Right kidney (tissue), 1 donor: ENCODE measurements at regions not wholly inside any gene's neighbourhood (a gene's known extent, or its start where the extent isn't known, plus 50 kb on each side); places are given as distances from the start of the nearest gene placed in this dataset.
"Not testable (repeated sequence)": the region's sequence is repeated elsewhere in the genome, so short reads cannot be mapped to it uniquely, and the experiment has no call there.

Experiments
- DNase-seq: peaks from one replicate; pipeline ENCODE4 v3.0.0-alpha.2; 2016

DNA sequence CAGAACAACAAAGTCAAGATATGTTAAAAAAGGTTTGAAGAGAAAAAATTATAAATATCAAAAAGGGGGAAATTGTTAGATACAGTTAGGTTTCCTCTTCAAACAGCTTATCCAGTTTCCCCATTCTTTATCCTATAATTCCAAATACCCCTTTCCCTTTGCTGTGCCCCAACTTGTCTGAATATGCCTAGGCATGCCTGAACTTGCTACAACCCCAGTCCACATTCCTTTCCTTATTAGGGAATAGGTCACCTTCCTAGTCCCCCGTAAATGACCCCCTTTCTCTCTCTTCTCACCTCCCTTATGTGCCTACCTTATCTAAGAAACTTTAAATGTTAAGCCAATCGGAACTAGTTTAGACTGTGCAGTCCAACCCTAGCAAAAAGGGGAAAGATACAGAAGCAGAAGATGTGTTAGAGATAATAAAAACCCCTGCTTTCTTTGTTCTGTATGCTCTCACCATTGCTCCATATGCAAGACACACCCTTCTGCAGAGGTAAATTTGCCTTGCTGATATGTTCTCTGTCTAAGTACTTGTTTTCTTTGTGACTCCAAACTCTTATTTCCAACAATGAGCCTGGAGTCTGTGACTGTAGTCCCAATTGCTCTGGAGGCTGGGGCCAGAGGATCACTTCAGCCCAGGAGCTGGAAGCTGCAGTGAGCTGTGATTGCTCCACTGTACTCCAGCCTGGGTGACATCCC, 810.1 kb downstream of the PLA2G4A start:
- no peak for DNase-seq

DNA sequence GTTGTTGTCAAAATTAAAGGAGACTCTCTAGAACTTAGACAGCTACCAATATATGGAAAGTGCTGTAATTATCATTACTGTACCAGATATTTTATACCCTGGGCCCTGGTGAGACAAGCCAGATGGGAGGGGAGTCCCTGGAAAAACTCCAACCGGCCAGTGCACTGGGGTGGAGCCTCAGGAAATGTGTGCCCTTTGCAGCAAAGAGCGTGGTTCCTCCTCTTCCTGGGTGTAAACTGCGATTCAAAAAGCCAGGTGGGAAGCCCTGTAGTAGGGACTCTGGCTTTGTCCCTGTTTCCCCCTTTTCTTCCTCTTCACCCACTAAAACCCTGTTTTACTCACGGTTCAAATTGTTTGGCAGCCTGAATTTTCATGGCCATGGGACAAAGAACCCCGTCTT, 812.3 kb downstream of the PLA2G4A start:
- DNase-seq = no peak

DNA sequence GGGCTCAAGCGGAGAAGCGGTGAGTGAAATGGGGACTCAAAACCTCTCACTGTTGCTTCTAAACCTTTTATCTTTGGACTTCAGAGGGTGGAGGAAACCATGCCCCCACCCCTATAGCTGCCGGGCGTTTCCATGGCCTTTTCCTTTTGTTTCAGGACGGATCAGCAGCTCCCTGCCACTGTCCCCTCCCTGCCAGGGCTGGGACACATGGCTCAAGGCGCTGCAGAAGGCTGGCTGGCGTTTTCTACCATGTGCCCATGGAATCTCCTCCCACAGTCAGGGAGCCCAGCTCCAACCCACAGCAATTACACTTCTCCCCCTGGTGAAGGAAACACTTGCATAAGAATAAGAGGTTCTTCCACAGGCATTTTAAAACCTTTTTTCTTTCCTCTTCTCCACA, 812.7 kb downstream of the PLA2G4A start:
- no peak for DNase-seq

DNA sequence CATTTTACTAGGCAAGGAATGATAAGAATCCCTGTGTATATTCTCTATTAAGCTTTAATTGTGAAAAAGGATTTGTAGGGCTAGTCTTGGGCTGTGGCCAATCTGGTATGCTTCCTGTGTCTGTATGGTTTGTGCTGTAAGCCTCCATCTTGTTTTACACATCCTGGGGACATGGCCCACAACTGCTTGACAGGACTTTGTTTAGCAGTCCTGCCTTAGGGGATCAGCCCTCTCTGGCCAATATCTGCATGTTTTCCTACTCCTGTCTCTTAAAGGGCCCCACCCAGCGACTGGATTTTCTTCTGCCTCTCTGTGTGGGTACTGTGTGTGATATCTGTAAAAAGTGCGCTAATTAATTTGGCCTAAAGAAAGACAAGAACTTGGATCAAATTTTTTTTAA, 813.2 kb downstream of the PLA2G4A start:
- no peak for DNase-seq

DNA sequence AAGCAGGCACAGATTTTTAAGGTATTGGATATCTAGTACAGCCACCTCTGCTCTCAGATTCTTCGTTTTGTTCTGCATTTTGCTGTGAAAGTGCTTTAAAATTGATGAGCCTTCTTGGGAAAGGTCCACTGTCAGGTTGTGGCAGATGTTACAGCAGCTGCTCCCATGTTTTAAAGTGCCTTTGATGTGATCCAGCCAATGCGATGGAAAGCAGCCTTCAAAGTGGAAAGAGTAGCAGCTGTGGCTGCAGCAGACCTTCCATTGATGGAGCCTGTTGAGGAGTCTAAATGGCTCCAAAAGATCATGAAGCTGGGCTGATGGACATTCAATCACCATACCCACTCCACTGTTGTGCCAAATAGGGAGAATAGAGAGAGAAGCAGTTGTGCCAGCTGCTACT, 816.9 kb downstream of the PLA2G4A start:
- DNase-seq = no peak

DNA sequence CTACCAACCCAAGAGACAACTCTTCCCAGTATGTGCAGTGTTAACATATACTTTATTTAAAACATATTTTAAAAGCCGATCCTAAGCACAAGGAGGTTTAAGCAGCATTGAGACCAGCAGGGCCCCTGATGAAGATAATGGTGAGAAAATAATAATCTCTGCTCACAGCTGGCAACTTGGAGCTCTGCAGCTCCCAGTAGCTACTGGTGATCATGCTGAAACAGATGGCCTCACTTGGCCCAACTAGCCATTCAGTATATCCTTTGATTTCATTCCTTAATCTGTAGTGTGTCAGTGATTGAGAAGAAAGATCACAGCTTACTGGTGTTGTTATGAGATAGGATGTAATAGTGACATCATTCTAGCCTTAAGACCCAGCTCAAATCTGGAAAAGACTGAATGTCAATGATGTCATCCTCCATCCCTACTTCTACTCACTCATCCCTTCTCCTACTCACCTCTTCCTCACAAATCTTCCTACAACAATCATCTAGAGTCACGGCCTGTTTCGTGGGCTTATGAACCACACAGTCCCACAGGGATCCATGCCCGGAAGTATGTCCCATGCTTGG, 817.9 kb downstream of the PLA2G4A start:
- no peak for DNase-seq

DNA sequence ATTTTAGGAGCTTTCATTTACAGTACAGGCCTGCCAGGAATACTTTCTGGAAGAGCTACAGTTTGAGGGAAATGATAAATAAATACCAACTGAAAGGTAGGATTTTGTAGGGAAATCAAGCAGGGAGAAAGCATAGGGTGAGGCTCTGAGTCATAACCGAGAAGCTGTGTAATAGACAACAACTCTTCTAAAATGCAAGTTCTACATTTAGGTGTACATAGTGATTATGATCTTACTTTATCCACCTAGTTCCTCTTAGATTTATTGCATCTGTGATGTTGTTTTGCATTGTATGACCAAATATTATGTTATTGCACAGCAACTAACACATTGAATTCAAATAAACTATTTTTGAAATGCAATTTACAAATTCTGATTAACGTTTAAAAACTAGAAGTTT, 819.3 kb downstream of the PLA2G4A start:
- DNase-seq = no peak

DNA sequence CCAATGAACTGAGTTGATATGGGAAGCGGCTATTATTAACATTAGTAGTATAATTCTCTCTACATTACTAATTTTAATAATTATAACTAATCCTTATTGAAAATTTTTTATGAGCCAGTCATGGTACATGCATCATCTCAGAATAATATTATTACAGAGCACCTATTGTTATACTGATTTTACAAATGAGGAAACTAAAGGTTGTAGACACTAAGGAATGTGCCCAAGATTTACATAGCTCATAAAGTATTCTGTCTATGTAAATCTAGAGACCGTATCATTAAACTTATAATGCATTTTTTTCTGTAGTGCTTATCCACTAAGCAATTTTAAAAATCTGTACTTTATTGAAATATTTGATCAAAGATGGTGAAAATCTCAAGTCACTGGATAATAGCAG, 825.9 kb downstream of the PLA2G4A start:
- DNase-seq = no peak

DNA sequence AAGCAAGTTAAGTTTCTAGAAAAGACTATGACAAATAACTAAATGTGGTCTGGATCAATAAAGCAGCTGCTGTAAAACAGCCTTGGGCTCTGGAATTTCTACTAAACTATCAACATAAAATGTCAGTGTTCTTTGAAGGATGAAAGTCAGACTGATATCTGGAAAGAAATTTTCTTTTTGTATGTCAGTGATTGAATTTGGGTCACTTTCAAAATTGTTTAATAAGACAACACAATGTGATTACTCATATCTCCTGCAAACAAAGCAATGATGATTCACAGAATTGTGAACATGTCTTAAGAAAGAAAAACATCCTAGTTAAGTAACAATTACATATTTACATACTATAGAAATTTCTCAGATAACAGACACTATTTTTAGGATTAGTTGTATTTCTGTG, 826.4 kb downstream of the PLA2G4A start:
- no peak for DNase-seq

DNA sequence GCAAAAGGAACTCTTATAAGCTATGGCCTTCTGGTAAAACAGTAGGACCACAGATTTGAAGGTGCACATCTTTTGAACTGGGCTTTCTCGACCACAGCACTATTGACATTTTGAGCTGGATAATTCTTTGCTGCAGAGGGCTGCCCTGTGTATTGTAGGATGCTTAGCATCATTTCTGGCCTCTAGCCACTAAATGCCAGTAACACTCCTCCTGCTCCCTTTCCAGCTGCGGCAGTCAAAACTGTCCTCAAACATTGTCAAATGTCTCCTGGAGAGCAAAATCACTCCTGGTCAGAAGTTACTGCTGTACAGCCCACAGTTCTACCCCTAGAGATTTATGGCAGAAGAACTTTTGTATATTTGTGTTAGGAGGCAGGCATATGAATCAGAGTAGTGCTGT, 836.7 kb downstream of the PLA2G4A start:
- no peak for DNase-seq

DNA sequence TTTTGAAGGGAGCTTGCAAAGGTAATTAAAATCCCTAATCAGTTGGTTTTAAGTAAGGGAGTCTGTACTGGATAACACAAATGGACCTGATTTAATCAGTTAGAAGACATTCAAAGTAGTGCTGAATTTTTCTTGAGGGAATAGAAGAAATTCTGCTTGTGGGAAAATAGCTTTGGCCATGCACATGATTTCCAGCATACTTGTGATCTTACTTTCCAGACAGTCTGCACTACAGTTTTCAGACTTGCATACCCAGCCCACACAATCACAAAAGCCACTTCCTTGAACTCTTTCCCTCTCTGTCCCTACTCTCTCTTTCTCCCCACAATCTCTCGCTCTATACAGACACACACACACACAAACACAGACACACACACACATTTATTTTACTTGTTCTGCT, 852.1 kb downstream of the PLA2G4A start:
- no peak for DNase-seq

DNA sequence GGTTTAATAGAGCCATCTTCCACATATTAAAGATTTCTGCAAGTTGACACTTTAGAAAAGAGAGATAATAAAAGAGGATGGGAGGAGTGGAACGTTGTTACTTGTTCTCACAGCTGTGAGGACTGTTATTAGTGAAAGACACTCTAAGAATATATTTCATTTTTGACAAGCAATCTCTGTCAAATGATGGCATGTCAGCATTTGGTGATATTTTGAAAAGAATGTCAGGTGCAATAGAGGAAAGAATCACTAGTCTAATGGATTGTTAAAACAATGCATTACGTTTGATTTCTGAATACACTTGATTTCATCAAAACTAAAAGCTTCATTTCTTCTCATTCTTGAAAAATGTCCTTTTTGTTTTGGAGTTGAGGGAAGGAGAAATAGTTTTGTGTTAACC, 853.4 kb downstream of the PLA2G4A start:
- DNase-seq = no peak

DNA sequence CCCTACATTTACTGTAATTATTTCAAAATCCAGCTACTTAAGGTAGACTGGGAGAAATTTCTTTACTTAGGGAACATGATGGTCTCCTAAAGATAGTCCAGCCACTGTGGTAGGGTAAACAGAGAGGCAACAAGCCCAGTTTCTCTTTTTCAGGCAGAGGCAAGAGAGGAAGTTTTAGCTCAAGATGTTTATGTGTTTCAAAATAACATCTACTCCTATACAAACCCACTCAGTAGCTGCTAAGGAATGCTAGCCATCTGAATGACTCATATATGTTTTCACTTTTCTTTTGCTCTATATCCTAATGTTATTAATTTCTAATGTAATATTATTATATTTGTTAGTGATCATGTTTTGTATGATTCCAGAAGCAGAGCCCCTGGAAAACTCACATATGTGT, 856.6 kb downstream of the PLA2G4A start:
- DNase-seq = no peak

DNA sequence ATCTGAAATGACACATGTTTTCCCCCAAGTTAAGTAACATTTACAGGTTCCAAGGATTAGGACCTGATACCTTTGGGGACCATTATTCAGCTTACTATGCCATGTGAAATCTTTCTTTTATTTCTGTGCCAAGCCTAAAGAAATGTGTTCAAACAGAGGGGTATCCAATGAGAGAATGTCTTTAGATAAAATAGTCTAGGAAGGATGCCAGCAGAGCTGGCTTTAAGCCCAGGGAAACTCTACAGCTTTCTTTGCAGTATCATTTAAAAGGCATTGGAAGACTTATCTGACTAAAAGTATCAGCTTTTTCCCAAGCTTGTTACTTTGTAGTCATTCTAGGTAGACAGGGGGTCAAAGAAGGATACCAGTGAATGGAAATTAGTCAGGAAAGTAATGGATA, 860.4 kb downstream of the PLA2G4A start:
- DNase-seq = no peak

DNA sequence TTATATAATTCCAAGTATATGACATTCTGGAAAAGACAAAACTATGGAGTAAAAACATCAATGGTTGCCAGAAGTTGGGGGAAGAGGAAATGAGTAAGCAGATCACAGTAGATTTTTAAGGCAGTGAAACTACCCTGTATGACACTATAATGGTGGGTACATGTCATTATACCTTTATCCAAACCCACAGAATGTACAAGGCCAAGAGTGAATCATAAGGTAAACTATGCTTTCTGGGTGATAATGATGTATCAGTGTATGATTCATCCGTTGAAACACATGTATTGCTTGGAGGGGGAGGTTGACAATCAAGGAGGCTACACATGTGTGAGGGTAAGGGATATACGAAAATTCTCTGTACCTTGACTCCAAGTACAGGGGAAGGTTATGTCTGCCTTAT, 862.7 kb downstream of the PLA2G4A start:
- no peak for DNase-seq

DNA sequence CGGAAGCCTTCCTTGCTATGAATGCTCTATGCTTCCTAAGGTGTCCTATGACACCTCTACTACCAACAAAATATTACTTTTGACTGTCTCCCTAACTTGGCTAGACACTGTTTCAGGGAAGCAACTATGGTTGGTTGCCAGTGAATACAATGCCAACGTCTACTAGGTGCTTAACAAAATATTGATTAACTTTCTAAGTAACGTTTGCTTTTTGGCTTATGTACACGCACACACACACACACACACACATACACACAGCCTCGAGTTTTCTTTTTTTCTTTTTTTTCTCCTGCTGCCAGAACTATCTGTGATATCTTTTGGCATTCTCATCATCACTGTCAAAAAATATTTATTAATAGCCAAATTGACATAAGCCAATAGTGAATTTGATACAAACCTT, 864.0 kb downstream of the PLA2G4A start:
- DNase-seq = no peak

DNA sequence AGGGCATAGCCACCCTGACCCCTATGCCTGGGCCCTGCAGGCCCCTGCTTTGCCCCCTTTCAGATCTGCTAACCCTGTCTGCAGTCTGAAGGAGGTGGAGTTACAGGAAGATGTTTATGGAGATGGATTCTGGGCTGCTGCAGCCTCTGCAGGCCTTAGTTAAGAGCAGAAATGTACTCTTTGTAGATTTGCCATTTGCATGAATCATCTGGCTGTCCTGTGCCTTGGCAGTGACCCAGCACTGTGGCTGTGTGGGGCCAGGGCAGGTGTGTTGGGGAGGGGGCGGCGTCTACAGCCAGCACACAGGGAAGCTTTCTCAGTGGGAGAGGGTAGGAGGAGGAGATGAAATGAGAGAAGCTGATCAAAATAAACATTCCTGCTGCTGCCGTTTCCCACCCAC, 867.3 kb downstream of the PLA2G4A start:
- DNase-seq = no peak

DNA sequence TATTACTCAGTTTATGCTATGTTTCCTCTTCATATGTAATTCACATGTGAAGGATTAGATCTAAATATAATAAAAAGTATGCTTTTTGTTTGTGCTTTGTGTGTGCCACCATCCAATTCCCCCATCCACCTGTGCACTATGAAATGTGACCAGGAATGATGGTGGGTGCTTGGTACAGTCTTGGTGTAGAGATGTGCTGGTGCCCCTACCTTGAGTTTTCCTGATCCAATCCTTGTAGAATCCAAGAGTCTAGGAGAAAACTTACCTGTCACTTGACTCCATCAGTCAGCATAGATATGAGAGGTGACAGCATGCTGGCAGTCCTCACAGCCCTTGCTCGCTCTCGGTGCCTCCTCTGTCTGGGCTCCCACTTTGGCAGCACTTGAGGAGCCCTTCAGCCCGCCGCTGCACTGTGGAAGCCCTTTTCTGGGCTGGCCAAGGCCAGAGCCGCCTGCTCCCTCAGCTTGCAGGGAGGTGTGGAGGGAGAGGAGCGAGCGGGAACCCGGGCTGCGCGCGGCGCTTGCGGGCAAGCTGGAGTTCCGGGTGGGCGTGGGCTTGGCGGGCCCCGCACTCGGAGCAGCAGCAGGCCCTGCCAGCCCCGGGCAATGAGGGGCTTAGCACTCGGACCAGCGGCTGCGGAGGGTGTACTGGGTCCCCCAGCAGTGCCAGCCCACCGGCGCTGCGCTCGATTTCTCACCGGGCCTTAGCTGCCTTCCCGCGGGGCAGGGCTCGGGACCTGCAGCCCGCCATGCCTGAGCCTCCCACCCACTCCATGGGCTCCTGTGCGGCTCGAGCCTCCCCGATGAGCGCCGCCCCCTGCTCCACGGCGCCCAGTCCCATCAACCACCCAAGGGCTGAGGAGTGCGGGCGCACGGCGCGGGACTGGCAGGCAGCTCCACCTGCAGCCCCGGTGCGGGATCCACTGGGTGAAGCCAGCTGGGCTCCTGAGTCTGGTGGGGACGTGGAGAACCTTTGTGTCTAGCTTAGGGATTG, 874.7 kb downstream of the PLA2G4A start:
- not testable (repeated sequence) for DNase-seq

DNA sequence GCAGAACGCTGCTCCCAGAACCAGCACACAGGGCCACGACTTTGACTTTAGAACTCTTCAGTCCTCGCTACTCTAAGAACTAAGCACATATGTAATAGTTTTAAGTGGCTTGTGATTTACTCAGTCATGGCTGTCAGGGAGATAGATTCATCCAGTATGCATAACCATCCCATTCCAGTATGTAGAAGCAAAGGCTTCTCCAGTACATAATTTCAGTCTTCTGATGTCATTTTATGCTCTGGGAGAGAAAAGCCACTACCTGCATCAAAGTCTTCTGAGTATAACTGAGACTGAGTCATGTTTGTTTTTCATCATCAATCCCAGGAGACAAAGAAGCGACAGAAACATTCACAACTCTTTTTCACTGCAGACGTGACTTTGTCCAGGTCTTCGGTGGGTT, 885.7 kb downstream of the PLA2G4A start:
- no peak for DNase-seq

DNA sequence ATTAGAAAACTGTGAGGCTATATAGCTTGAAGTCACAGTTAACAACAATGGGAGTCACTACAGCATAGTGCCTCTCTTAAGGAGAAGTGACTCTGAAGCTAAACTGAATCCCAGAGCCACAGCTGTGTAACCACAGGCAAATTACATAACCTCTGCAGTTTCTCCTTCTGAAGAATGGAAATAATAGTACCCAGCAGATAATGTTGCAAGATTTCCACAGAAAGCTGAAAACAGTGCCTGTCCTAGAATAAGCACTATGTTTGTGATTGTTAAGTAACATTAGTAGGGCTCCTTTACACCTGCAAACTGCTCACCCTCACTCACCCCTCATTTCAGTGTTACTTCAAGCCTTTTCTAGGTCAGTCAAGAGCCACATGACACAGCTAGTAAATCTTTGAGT, 886.7 kb downstream of the PLA2G4A start:
- DNase-seq = no peak

DNA sequence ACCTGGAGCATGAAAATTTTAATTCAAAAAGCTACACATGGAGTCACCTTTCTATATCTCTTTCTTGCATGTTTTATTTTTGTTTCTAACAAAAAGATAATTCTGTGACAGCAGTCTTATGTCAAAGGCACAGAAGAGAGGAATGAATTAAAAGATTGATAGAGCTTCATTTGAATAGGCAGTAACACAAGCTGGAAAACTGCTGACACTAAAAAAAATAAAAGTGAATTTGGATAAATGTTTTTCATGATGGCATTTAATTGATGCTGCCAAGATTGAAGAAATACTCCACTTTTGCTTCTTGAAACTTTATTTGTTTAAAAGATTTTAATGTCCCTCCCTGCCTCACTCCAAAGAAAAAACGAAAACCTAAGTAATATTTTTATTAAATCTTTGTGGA, 887.4 kb downstream of the PLA2G4A start:
- no peak for DNase-seq

DNA sequence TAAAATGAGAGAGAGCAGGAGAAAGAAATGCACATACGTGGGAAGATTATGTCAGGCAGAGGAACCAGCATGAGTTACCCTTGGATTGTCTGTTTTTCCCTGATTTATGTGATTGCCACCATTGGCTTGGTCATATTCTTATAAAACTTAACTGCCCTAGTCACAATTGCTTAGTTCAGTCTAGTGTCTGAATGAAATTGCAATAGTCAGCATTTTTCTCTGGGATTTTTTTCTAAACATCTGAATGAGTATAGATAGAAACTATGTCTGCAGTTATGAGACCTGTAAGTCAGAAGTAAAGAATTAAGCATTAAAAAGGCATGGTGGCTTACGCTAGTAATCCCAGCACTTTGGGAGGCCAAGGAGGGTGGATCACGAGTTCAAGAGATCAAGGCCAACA, 889.8 kb downstream of the PLA2G4A start:
- DNase-seq = no peak

DNA sequence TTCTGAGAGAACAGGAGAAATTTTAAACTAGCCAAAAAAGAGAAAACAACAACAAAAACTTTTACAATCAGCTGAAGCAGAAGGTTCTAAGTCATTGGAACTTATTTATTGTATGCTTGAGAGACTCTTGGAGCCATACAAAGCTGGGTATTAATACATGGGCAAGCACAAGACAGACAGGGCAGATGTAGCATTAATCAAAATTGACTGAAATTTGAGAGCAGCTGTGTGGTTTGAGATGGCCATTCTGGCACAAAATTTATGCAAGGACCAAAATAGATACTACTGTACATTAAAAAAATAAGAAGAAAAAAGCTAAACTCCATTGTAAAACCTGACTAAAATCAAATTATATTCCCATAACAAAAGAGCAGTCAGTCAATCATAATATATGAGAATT, 892.5 kb downstream of the PLA2G4A start:
- DNase-seq = no peak

DNA sequence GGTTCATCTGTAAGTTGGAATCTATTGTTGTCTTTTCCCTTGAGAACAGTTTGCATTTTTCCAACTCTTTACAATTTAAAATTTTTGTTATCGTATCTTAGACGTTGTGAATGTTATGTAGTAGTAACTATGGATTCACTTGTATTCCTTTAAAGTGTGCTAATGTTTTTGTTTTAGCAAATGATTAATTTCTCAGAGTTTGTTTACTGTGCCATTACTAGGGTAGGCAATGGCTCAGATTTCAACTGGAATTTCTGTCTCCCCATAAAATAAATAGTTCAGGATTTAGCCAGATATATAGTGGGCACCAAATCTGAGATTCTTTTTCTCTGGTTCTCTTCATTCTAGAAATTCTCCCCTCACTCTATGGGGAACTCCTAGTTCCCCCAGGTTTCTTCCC, 896.5 kb downstream of the PLA2G4A start:
- no peak for DNase-seq
